ENCODE measurements at regions not wholly inside any gene's neighbourhood (a gene's known extent, or its start where the extent isn't known, plus 50 kb on each side); places are given as distances from the start of the nearest gene placed in this dataset. TPM values are rescaled to one million over a fixed set of nuclear protein-coding genes. Genes with fewer than 3 reads are reported as not detected.

DNA sequence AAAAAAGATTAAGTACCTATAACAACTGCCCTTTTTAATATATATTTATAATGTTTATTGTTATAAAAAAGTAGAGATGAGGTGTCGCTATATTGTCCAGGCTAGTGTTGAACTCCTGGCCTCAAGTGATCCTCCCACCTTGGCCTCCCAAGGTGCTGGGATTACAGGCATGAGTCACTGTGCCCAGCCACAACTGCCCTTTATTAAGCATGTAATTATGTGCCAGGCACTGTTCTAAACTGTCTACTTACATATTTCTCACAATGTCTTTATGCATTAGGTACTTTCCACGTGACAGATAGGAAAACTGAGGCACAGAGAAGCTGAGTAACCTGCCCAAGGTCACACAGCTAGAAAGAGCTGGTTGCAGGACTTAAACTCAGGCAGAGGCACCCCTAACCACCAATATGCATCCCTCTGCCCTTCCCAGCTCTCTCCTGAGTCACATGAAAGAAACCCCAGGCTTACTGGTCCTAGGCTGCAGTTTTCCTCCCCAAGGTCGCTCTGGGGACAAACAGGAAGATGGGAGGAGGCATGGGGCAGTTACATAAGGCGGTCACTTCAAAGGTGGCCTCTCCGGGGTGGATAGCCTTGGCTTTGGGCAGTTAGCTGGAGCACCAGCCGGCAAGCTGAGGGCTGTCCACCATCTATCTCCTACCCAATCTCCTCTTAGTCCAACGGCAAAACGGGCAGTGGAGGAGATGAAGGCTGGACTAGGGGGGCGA, 54.6 kb upstream of the TBX3 start:
- TF ChIP-seq EZH2phosphoT487 (IDR thresholded peaks at IDR 0.05; ENCODE audit: insufficient read depth, low read depth) (no peak), EZH2 (IDR thresholded peaks at IDR 0.05; ENCODE audit: insufficient read depth, poor library complexity, severe bottlenecking) (no peak)
- 83 to 90% methylated on average over 9 of the region's 9 CpGs for WGBS, 2 experiments (ENCODE audit: low coverage in 1 of 2, low lambda C conversion rate in 2 of 2, missing lambda C conversion rate in 2 of 2)
- no peak for DNase-seq

DNA sequence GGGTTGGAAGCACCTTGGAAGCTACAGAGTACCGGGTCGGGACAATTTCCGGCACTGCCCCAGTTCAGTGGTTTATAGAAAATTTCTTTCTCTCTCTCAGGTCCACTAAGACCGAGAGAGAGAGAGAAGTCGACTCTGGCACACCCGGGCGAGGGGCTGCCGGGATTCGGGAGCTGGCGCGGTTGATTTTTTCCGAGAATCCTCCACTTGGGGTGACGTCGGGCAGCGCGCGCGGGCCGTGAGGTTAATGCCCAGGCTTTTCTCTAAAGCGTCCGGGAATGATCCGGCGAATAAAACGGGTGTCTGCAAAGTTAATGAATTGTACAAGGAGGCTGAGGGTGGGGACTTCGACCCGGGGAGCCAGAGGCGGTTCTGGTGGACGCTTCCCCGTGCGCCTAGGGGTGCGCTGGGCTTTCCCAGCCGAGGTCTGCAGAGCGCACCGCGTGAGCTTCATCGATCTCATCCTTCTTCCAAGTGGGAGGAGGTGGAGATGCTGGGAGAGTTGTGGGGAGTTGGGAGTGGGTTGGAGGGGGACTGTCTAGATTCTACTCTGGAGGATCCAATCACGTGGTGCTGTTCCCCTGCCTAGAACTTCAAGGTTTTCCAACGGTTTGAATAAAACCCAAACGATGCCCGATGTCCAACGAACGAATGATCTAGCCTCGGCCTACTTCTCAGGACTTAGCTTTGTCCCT, 51.9 kb upstream of the TBX3 start:
- in situ Hi-C loops (cut with MboI) = no loop called here
- TF ChIP-seq EZH2 (IDR thresholded peaks at IDR 0.05; ENCODE audit: insufficient read depth, poor library complexity, severe bottlenecking) (no peak), EZH2phosphoT487 (IDR thresholded peaks at IDR 0.05; ENCODE audit: insufficient read depth, low read depth) (no peak)

More for the DNA sequence above, 54.6 kb upstream of the TBX3 start:
- Histone ChIP-seq H3K79me2 (ENCODE audit: insufficient read depth) (no peaks in the 10 kb centered on the region), H3K27ac (no peak overlapping the region), H3K9me3 (ENCODE audit: low read depth) (no peaks in the 10 kb centered on the region), H3K4me3 (no peak overlapping the region), H3K4me2 (ENCODE audit: unreplicated experiment) (no peak overlapping the region), H3K9me2 (ENCODE audit: insufficient read depth) (no peaks in the 10 kb centered on the region), H3K4me1 (ENCODE audit: insufficient read depth) (no peaks in the 10 kb centered on the region), H3K27me3 (replicated peaks; ENCODE audit: insufficient read depth) (no peaks in the 10 kb centered on the region), H4K20me1 (ENCODE audit: insufficient read depth) (no peaks in the 10 kb centered on the region), H2AFZ (no peak overlapping the region), H3F3A (ENCODE audit: insufficient read depth) (no peaks in the 10 kb centered on the region), H3K36me3 (ENCODE audit: low read depth) (no peaks in the 10 kb centered on the region), H3K9ac (no peak overlapping the region)
- in situ Hi-C loops (cut with MboI) = no loop called here

GRCh38 chr12:114735011-114735410, 51.0 kb upstream of the TBX3 start:
- Histone ChIP-seq H3K9me3 (ENCODE audit: low read depth) (no peaks in the 10 kb centered on the region), H3K27ac (no peak overlapping the region), H3K9me2 (ENCODE audit: insufficient read depth) (no peaks in the 10 kb centered on the region), H3K4me1 (ENCODE audit: insufficient read depth) (no peaks in the 10 kb centered on the region), H3K9ac (no peak overlapping the region), H3K36me3 (ENCODE audit: low read depth) (no peaks in the 10 kb centered on the region), H3F3A (ENCODE audit: insufficient read depth) (0 out of 2 replicates have a peak, but pooled peaks cover under 1% of the 10 kb centered on the region), H3K27me3 (replicated peaks; ENCODE audit: insufficient read depth) (no peaks in the 10 kb centered on the region), H4K20me1 (ENCODE audit: insufficient read depth) (no peaks in the 10 kb centered on the region), H3K4me3 (no peak overlapping the region), H3K4me2 (ENCODE audit: unreplicated experiment) (no peak overlapping the region), H2AFZ (no peak overlapping the region), H3K79me2 (ENCODE audit: insufficient read depth) (no peaks in the 10 kb centered on the region)
- WGBS, 2 experiments (ENCODE audit: low coverage in 1 of 2, low lambda C conversion rate in 2 of 2, missing lambda C conversion rate in 2 of 2) = 89 to 90% methylated on average over 12 of the region's 12 CpGs
- TF ChIP-seq EZH2 (IDR thresholded peaks at IDR 0.05; ENCODE audit: insufficient read depth, poor library complexity, severe bottlenecking) (no peak), EZH2phosphoT487 (IDR thresholded peaks at IDR 0.05; ENCODE audit: insufficient read depth, low read depth) (no peak)
- in situ Hi-C loops (cut with MboI) = no loop called here
- no peak for DNase-seq

More for the DNA sequence above, 51.9 kb upstream of the TBX3 start:
- no peaks in the 10 kb centered on the region for H3K36me3 ChIP-seq (ENCODE audit: low read depth)
- no peaks in the 10 kb centered on the region for H3K27me3 ChIP-seq (replicated peaks; ENCODE audit: insufficient read depth)
- H2AFZ ChIP-seq = no peak overlapping the region
- H3K4me1 ChIP-seq (ENCODE audit: insufficient read depth) = no peaks in the 10 kb centered on the region
- no peak overlapping the region for H3K9ac ChIP-seq
- H3K27ac ChIP-seq = no peak overlapping the region
- 82% methylated on average over 35 to 43 of the region's 43 CpGs for WGBS, 2 experiments (ENCODE audit: low coverage in 1 of 2, low lambda C conversion rate in 2 of 2, missing lambda C conversion rate in 2 of 2)
- H3K79me2 ChIP-seq (ENCODE audit: insufficient read depth) = no peaks in the 10 kb centered on the region
- no peak overlapping the region for H3K4me3 ChIP-seq
- H3K4me2 ChIP-seq (ENCODE audit: unreplicated experiment) = no peak overlapping the region
- DNase-seq = no peak
- no peaks in the 10 kb centered on the region for H3K9me3 ChIP-seq (ENCODE audit: low read depth)
- H4K20me1 ChIP-seq (ENCODE audit: insufficient read depth) = no peaks in the 10 kb centered on the region
- no peaks in the 10 kb centered on the region for H3K9me2 ChIP-seq (ENCODE audit: insufficient read depth)
- H3F3A ChIP-seq (ENCODE audit: insufficient read depth) = no peaks in the 10 kb centered on the region

DNA sequence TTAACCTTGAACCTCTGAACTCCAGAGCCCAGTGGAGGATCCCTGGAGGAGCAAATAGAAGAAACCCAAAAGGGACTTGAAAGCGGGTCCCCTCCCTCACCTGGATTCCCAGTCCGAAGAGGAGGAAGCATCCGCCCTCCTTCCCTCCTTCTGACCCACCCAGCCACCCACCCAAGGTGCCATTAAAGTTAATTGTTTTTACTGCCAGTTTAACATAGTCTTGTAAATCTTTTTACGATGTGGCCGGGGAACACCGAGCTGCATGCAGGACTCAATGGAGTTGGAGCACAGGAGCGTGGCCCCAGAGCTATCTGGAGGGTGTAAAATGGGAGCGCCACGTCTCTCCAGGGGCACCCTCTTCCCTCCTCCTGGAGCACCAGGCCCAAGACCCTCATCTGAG, 49.9 kb upstream of the TBX3 start:
- no peak overlapping the region for H3K9ac ChIP-seq
- peaks cover 10% of the 10 kb centered on the region; the same call in 1 of the 2 replicates for H3F3A ChIP-seq (ENCODE audit: insufficient read depth)
- in situ Hi-C loops (cut with MboI) = no loop called here
- TF ChIP-seq EZH2phosphoT487 (IDR thresholded peaks at IDR 0.05; ENCODE audit: insufficient read depth, low read depth) (no peak), EZH2 (IDR thresholded peaks at IDR 0.05; ENCODE audit: insufficient read depth, poor library complexity, severe bottlenecking) (no peak)
- no peaks in the 10 kb centered on the region for H3K27me3 ChIP-seq (replicated peaks; ENCODE audit: insufficient read depth)
- H3K79me2 ChIP-seq (ENCODE audit: insufficient read depth) = no peaks in the 10 kb centered on the region
- no peak overlapping the region for H3K27ac ChIP-seq
- H2AFZ ChIP-seq = no peak overlapping the region
- WGBS, 2 experiments (ENCODE audit: low coverage in 1 of 2, low lambda C conversion rate in 2 of 2, missing lambda C conversion rate in 2 of 2) = 91 to 93% methylated on average over 8 to 9 of the region's 9 CpGs
- H3K4me3 ChIP-seq = no peak overlapping the region
- H3K9me3 ChIP-seq (ENCODE audit: low read depth) = no peaks in the 10 kb centered on the region
- H3K36me3 ChIP-seq (ENCODE audit: low read depth) = no peaks in the 10 kb centered on the region
- no peak overlapping the region for H3K4me2 ChIP-seq (ENCODE audit: unreplicated experiment)
- DNase-seq = no peak
- no peaks in the 10 kb centered on the region for H4K20me1 ChIP-seq (ENCODE audit: insufficient read depth)
- peaks cover 5% of the 10 kb centered on the region; the same call in 1 of the 2 replicates for H3K4me1 ChIP-seq (ENCODE audit: insufficient read depth)
- no peaks in the 10 kb centered on the region for H3K9me2 ChIP-seq (ENCODE audit: insufficient read depth)

Small RNA genes in the stretch of these regions (small RNA-seq; reads per million reads assigned to genes)
- gene AC009804.1 (ENCODE audit: low read depth, low replicate concordance) (not detected), gene RF00275 (ENCODE audit: low read depth, low replicate concordance) (not detected), gene RF00443 (ENCODE audit: low read depth, low replicate concordance) (not detected), gene RN7SL865P (ENCODE audit: low read depth, low replicate concordance) (not detected)

Data from GM23248 (cell line).